ENCODE measurements at regions not wholly inside any gene's neighbourhood (a gene's known extent, or its start where the extent isn't known, plus 50 kb on each side); places are given as distances from the start of the nearest gene placed in this dataset.

DNA sequence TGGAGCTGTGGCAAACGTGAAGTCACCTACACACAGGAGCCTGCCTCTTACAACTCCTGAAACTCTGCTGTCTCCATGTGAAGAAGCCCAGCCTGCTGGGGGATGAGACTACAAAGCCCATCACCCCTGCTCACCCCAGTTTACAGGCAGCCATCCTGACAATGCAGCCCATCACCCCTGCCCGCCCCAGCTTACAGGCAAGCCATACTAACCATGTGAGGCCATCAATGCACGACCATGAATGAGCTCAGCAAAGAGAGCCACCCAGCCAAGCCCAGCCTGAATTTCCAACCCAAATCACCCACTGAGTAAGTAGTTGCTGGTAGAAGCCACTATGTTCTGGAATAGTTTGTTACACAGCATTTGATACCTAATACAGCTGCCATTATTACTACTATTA is 185.4 kb upstream of the NSMCE3 start:
- TF ChIP-seq, protein P1, sequence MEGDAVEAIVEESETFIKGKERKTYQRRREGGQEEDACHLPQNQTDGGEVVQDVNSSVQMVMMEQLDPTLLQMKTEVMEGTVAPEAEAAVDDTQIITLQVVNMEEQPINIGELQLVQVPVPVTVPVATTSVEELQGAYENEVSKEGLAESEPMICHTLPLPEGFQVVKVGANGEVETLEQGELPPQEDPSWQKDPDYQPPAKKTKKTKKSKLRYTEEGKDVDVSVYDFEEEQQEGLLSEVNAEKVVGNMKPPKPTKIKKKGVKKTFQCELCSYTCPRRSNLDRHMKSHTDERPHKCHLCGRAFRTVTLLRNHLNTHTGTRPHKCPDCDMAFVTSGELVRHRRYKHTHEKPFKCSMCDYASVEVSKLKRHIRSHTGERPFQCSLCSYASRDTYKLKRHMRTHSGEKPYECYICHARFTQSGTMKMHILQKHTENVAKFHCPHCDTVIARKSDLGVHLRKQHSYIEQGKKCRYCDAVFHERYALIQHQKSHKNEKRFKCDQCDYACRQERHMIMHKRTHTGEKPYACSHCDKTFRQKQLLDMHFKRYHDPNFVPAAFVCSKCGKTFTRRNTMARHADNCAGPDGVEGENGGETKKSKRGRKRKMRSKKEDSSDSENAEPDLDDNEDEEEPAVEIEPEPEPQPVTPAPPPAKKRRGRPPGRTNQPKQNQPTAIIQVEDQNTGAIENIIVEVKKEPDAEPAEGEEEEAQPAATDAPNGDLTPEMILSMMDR (conservative IDR thresholded peaks at IDR 0.05 in 1 of 2, IDR thresholded peaks at IDR 0.05 in 1 of 2; ENCODE audit: low read depth in 1 of 2, low read length in 2 of 2): no peak
- no peak for TF ChIP-seq EZH2 (IDR thresholded peaks at IDR 0.05; ENCODE audit: low read length, missing control alignments)

Measured in fibroblast of lung (primary cell).